ENCODE measurements at regions not wholly inside any gene's neighbourhood (a gene's known extent, or its start where the extent isn't known, plus 50 kb on each side); places are given as distances from the start of the nearest gene placed in this dataset.

DNA sequence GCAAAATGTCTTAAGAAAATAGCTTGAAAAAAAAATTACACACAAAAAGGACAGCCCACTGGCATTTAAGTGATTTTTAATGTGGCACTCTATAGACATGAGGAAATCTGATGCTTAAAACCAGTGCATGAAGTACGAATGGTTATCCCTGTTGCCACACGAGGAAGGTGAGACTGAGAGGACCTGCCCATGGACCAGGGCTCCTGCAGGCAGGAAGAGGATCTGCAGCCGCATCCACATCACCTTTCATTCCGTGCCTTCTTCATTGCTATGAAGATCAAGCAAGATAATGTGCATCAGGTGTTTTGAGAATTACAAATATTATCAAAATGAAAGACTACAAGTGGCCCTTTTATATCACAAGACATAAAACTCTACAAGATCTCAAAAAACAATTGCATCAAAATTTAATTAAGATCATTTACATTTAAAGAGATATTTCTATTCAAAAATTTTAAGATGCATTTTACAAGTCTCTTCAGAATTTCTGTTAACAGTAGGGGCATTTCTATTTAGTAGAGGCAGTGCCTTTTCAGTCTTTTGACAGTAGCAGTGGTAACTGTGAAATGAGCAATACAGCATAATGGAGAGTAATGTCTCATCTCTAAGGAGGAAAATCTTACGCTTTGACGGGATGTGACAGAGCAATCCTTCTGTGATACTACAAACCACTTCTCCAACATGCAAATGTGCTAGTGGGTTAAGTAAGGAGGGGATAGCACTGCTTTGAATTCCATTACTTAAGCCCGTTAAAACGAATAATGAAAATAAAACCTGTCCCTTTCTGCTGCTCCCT is 83.4 kb downstream of the SLC5A7 start:
- TF ChIP-seq, protein P1, sequence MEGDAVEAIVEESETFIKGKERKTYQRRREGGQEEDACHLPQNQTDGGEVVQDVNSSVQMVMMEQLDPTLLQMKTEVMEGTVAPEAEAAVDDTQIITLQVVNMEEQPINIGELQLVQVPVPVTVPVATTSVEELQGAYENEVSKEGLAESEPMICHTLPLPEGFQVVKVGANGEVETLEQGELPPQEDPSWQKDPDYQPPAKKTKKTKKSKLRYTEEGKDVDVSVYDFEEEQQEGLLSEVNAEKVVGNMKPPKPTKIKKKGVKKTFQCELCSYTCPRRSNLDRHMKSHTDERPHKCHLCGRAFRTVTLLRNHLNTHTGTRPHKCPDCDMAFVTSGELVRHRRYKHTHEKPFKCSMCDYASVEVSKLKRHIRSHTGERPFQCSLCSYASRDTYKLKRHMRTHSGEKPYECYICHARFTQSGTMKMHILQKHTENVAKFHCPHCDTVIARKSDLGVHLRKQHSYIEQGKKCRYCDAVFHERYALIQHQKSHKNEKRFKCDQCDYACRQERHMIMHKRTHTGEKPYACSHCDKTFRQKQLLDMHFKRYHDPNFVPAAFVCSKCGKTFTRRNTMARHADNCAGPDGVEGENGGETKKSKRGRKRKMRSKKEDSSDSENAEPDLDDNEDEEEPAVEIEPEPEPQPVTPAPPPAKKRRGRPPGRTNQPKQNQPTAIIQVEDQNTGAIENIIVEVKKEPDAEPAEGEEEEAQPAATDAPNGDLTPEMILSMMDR (conservative IDR thresholded peaks at IDR 0.05 in 1 of 2, IDR thresholded peaks at IDR 0.05 in 1 of 2; ENCODE audit: low read depth in 1 of 2, low read length in 2 of 2) = no peak
- TF ChIP-seq EZH2 (IDR thresholded peaks at IDR 0.05; ENCODE audit: low read length, missing control alignments) = no peak
